Gastroesophageal sphincter (tissue), 4 donors: ENCODE measurements at regions not wholly inside any gene's neighbourhood (a gene's known extent, or its start where the extent isn't known, plus 50 kb on each side); places are given as distances from the start of the nearest gene placed in this dataset.

Experiments
- ATAC-seq: fragments of 150-250 bp; one replicate; pipeline ENCODE4 v1.9.1; 2016; ENCODE audit warnings: mild to moderate bottlenecking, moderate library complexity
- H3K27ac ChIP-seq, 4 donors: fragments of 200-600 bp; sonication (generic) in 3 of 4; 1 replicate in 3 of 4; 2 replicates in 1 of 4; pipeline ENCODE4 v1.5.1; 2016 to 2019
- H3K27me3 ChIP-seq: fragments of 200-600 bp; sonication (generic); one replicate; pipeline ENCODE4 v1.5.1; 2019
- H3K36me3 ChIP-seq, 2 donors: fragments of 200-600 bp; sonication (generic); one replicate each; pipeline ENCODE4 v1.5.1; 2019; ENCODE audit warnings: control low read depth in 1 of 2
- H3K4me1 ChIP-seq, 3 donors: fragments of 200-600 bp; sonication (generic); 1 replicate in 2 of 3; 2 replicates in 1 of 3; pipeline ENCODE4 v1.5.1; 2016 to 2019; ENCODE audit warnings: control low read depth in 2 of 3
- H3K4me3 ChIP-seq, 2 donors: fragments of 200-600 bp; sonication (generic); one replicate each; pipeline ENCODE4 v1.5.1; 2019; ENCODE audit warnings: mild to moderate bottlenecking in 1 of 2, moderate library complexity in 1 of 2
- H3K9me3 ChIP-seq, 3 donors: fragments of 200-600 bp; sonication (generic); one replicate each; pipeline ENCODE4 v1.5.1; 2017 to 2019; ENCODE audit warnings: control low read depth in 2 of 3
- EP300 ChIP-seq: sonication (generic); formaldehyde crosslinking; IDR thresholded peaks from one replicate; pipeline ENCODE4 v1.6.1; 2017; ENCODE audit warnings: antibody characterized with exemption, mild to moderate bottlenecking
- POLR2A ChIP-seq, 2 donors: fragments of 450-650 bp; IDR thresholded peaks; one replicate each; pipeline ENCODE4 v1.6.1; 2017; ENCODE audit warnings: antibody characterized with exemption in 2 of 2, mild to moderate bottlenecking in 2 of 2, moderate library complexity in 1 of 2
- POLR2AphosphoS5 ChIP-seq: sonication (generic); formaldehyde crosslinking; IDR thresholded peaks from one replicate; pipeline ENCODE4 v1.6.1; 2017; ENCODE audit warnings: antibody characterized with exemption
- WGBS, 2 donors: methylation state at CpG; one replicate each; pipeline ENCODE4 v1.1.5; 2018; ENCODE audit warnings: low coverage in 1 of 2; 5-methylcytosine and 5-hydroxymethylcytosine counted together
- TF ChIP-seq, protein P1 (sequence below), 4 experiments: fragments of 200-600 bp in 2 of 4; fragments of 450-650 bp in 2 of 4; sonication (generic) in 1 of 4; IDR thresholded peaks; one replicate each; pipeline ENCODE4 v1.5.1; 2017 to 2019; ENCODE audit warnings: antibody characterized with exemption in 4 of 4, mild to moderate bottlenecking in 2 of 4, moderate library complexity in 2 of 4

DNA sequence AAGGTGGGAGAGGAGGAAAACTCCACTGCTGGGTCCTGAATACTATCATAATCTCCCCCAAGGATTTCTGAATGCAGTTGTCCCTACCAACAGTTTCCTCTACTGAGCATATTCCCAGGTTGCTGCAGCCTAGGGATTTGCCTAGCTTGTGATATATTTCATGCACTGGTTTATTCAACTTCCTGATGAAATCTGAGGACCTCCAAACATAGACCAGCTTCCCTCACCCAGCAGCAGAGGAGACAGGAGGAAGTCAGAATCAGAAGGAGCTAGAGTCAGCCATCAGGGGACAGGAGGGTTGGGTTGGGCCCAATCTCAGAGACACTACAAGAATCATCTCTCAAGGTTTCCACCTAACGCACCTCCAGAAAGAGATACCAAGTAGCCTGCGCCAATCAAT, 138.4 kb upstream of the TOP1 start:
- Histone ChIP-seq H3K4me1 (peaks cover 0 to 10% (median 0%) of the 10 kb centered on the region in 3 donors), H3K9me3 (no peaks in the 10 kb centered on the region), H3K36me3 (no peaks in the 10 kb centered on the region), H3K27ac (no peak overlapping the region), H3K4me3 (no peak overlapping the region), H3K27me3 (peaks cover 7% of the 10 kb centered on the region)
- no peak for TF ChIP-seq EP300
- no peak for TF ChIP-seq POLR2AphosphoS5
- no peak for TF ChIP-seq POLR2A (IDR thresholded peaks at IDR 0.05)
- TF ChIP-seq, protein P1, sequence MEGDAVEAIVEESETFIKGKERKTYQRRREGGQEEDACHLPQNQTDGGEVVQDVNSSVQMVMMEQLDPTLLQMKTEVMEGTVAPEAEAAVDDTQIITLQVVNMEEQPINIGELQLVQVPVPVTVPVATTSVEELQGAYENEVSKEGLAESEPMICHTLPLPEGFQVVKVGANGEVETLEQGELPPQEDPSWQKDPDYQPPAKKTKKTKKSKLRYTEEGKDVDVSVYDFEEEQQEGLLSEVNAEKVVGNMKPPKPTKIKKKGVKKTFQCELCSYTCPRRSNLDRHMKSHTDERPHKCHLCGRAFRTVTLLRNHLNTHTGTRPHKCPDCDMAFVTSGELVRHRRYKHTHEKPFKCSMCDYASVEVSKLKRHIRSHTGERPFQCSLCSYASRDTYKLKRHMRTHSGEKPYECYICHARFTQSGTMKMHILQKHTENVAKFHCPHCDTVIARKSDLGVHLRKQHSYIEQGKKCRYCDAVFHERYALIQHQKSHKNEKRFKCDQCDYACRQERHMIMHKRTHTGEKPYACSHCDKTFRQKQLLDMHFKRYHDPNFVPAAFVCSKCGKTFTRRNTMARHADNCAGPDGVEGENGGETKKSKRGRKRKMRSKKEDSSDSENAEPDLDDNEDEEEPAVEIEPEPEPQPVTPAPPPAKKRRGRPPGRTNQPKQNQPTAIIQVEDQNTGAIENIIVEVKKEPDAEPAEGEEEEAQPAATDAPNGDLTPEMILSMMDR (IDR thresholded peaks at IDR 0.05), result no peak
- 97% methylated on average over 2 of the region's 2 CpGs; no CpG with 5 or more reads in 1 of the 2 donors for WGBS, 2 donors
- no peak for ATAC-seq

DNA sequence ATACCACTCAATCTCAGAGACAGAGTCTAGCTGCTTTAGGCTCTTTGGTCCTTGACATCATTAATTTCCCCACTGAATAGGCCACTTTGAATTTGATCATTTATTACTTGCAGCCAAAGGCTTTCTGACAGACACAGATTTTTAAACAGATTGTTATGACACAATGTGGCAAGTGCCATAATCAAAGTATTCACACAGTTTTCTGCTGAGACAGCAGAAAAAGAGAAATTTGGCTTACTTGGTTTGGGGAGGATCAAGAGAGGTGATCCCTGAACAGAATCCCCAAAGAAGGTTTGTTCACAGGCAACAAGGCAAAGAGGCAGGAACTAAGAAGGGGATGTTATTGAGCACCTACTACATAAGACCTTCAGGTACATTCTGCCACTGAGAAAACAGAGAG, 138.0 kb upstream of the TOP1 start:
- no peak for TF ChIP-seq POLR2AphosphoS5
- no peak for TF ChIP-seq EP300
- TF ChIP-seq, protein P1 (IDR thresholded peaks at IDR 0.05), result no peak
- TF ChIP-seq POLR2A (IDR thresholded peaks at IDR 0.05), result no peak
- H3K27ac ChIP-seq, result no peak overlapping the region
- H3K27me3 ChIP-seq, result peaks cover 11% of the 10 kb centered on the region
- no peaks in the 10 kb centered on the region for H3K36me3 ChIP-seq
- no peaks in the 10 kb centered on the region for H3K9me3 ChIP-seq
- H3K4me3 ChIP-seq, result no peak overlapping the region
- H3K4me1 ChIP-seq, result peaks cover 0 to 10% (median 0%) of the 10 kb centered on the region in 3 donors
- ATAC-seq, result no peak

DNA sequence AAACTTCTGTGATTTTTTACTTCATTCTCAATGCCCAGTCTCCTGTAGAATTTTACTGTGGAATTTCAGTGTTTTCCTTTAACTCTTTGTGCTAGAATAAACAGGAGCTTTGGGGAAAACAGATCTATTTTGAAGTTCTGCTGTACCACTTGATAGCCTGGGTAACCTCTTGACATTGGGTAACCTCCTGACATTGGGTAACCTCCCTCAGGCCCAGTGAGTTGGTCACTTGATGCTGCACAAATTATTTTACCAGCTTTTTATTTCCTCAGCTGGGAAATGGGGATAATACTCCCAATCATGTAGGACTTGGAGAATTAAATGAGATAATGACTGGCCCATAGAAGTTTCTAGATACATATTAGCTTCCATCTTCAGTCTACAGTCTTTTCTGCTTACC, 137.3 kb upstream of the TOP1 start:
- Histone ChIP-seq H3K36me3 (no peaks in the 10 kb centered on the region), H3K27ac (no peak overlapping the region), H3K4me3 (no peak overlapping the region), H3K9me3 (no peaks in the 10 kb centered on the region), H3K4me1 (peaks cover 0 to 10% (median 0%) of the 10 kb centered on the region in 3 donors), H3K27me3 (peaks cover 18% of the 10 kb centered on the region)
- TF ChIP-seq EP300, result no peak
- TF ChIP-seq, protein P1 (IDR thresholded peaks at IDR 0.05), result no peak
- TF ChIP-seq POLR2A (IDR thresholded peaks at IDR 0.05), result no peak
- TF ChIP-seq POLR2AphosphoS5, result no peak
- no peak for ATAC-seq

DNA sequence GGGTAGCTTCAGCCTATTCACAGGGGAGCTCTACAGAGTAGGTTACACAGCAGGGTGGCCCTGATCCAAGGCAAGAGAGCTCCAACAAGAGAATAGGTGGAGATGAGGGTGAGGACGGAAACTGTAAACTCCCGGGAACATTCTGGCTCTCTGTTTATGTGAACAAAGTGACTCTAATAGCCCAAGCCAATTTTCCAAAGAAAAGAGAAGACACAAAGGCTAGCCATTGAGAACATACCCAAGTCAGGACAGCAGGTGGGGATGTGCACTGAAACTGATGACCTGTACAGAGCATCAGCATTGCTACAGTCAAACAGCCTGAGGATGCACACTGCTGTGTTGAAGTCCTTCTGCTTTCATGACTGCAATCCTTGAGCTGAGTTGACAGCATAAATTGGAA, 136.0 kb upstream of the TOP1 start:
- Histone ChIP-seq H3K36me3 (no peaks in the 10 kb centered on the region), H3K9me3 (no peaks in the 10 kb centered on the region), H3K27ac (no peak overlapping the region), H3K4me1 (peaks cover 0 to 10% (median 0%) of the 10 kb centered on the region in 3 donors), H3K27me3 (peaks cover 11% of the 10 kb centered on the region), H3K4me3 (no peak overlapping the region)
- no peak for ATAC-seq
- no peak for TF ChIP-seq EP300
- no peak for TF ChIP-seq POLR2A (IDR thresholded peaks at IDR 0.05)
- TF ChIP-seq, protein P1 (IDR thresholded peaks at IDR 0.05), result no peak
- no peak for TF ChIP-seq POLR2AphosphoS5
- 0 to 15% methylated on average over 1 to 2 of the region's 2 CpGs for WGBS, 2 donors

DNA sequence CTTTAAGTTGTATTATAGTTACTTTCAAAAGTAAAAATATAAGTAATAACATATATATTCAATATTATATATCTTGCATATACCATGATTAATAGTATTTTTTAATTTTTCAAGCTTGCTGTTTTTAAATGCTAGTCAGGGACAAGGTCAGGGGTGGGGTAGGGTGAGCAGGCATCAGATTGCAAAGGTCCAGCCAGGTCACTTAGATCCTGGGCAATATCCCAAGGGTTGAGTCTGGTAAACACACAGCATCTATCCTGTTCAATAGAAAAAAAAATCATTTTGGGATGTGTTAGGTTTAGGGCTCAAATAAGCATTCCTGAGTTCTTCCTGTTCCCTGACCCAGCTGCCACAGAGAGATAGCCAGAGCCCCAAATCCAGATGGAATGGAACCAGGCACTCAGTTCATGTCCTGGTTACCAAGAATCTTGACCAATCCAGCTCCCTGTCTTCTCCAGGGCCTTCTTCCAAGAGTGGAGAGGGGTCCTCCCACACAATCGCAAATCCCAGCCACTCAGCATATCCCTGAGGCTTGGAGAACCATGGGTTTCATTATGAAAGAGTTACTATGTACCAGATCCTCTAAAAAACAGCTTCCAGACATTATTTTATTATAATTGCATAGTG, 134.9 kb upstream of the TOP1 start:
- Histone ChIP-seq H3K4me3 (no peak overlapping the region), H3K4me1 (peaks cover 0 to 10% (median 0%) of the 10 kb centered on the region in 3 donors), H3K9me3 (no peaks in the 10 kb centered on the region), H3K36me3 (no peaks in the 10 kb centered on the region), H3K27ac (no peak overlapping the region), H3K27me3 (peaks cover 11% of the 10 kb centered on the region)
- 43% methylated on average over 1 of the region's 1 CpG; no CpG with 5 or more reads in 1 of the 2 donors for WGBS, 2 donors
- no peak for TF ChIP-seq EP300
- TF ChIP-seq, protein P1 (IDR thresholded peaks at IDR 0.05), result no peak
- no peak for TF ChIP-seq POLR2A (IDR thresholded peaks at IDR 0.05)
- TF ChIP-seq POLR2AphosphoS5, result no peak
- no peak for ATAC-seq
